ENCODE measurements at regions not wholly inside any gene's neighbourhood (a gene's known extent, or its start where the extent isn't known, plus 50 kb on each side); places are given as distances from the start of the nearest gene placed in this dataset.

DNA sequence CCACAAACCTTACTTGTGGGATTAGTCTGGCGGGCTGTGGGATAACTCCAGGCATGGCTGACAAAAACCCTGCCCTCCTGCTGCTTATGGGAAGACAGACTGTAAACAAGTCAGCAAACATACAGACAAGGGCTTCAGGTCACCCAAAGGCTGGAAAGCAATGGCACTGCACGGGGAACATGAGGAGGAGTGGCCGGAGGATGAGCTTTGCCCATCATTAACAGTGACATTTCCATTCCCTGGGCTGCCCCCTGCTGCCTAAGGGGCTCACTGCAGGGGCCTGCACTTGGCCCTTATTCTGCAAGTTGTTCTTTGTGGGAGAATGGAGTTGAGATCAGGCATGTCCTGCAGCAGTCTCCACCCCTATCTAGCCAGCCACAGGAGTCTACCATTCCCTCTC, 91.3 kb downstream of the UQCRFS1 start:
- intact Hi-C loops (cut with micrococcal nuclease; ENCODE audit: unreplicated experiment) = no loop called here
- peak; percentile 29 for DNase-seq
- peaks cover 26% of the 10 kb centered on the region for H3K4me1 Mint-ChIP-seq (ENCODE audit: low read depth, unreplicated experiment)
- no peaks in the 10 kb centered on the region for H3K27me3 Mint-ChIP-seq (ENCODE audit: unreplicated experiment)
- H3K36me3 Mint-ChIP-seq (ENCODE audit: insufficient read depth, unreplicated experiment) = no peaks in the 10 kb centered on the region
- no TSS peak for BruUV-seq (replicated peaks)
- H3K4me3 Mint-ChIP-seq (ENCODE audit: low read depth, unreplicated experiment) = no peak overlapping the region
- H3K27ac Mint-ChIP-seq (ENCODE audit: unreplicated experiment) = no peak overlapping the region
- CTCF ChIA-PET = interaction anchor here (1.0 kb wide), 1 partner anchor 243 kb away, joined by 7 read pairs; no protein-coding TSS in a partner anchor
- peaks cover 11% of the 10 kb centered on the region for H3K9me3 Mint-ChIP-seq (ENCODE audit: low read depth, unreplicated experiment)
- TF ChIP-seq, protein P1, sequence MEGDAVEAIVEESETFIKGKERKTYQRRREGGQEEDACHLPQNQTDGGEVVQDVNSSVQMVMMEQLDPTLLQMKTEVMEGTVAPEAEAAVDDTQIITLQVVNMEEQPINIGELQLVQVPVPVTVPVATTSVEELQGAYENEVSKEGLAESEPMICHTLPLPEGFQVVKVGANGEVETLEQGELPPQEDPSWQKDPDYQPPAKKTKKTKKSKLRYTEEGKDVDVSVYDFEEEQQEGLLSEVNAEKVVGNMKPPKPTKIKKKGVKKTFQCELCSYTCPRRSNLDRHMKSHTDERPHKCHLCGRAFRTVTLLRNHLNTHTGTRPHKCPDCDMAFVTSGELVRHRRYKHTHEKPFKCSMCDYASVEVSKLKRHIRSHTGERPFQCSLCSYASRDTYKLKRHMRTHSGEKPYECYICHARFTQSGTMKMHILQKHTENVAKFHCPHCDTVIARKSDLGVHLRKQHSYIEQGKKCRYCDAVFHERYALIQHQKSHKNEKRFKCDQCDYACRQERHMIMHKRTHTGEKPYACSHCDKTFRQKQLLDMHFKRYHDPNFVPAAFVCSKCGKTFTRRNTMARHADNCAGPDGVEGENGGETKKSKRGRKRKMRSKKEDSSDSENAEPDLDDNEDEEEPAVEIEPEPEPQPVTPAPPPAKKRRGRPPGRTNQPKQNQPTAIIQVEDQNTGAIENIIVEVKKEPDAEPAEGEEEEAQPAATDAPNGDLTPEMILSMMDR (IDR thresholded peaks at IDR 0.05; ENCODE audit: unreplicated experiment) = peak; percentile 59

DNA sequence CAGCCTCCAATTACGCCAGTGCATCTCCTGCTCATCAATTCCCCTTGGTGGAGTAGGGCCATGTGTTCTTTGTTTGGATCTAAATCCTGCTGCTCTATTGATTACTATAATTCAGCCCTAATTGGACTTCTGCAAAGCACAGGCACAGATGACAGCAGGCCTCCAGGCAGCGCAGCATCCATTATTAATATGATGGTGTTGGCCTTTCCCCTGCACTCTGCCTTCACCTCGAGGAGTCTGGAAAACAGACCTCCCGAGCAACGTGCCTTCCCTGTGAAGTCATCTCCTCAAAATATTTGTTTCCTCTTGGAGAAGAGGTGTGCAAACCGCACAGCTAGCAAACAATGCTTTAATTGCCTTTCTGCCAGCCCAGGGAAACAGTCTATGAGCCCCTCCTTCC, 92.5 kb downstream of the UQCRFS1 start:
- TF ChIP-seq, protein P1 (IDR thresholded peaks at IDR 0.05; ENCODE audit: unreplicated experiment) = no peak
- CTCF ChIA-PET = interaction anchor here (1.2 kb wide), 1 partner anchor 143 kb away, joined by 7 read pairs; no protein-coding TSS in a partner anchor
- Mint-ChIP-seq H3K36me3 (ENCODE audit: insufficient read depth, unreplicated experiment) (no peaks in the 10 kb centered on the region), H3K4me3 (ENCODE audit: low read depth, unreplicated experiment) (no peak overlapping the region), H3K4me1 (ENCODE audit: low read depth, unreplicated experiment) (peaks cover 26% of the 10 kb centered on the region), H3K27me3 (ENCODE audit: unreplicated experiment) (no peaks in the 10 kb centered on the region), H3K9me3 (ENCODE audit: low read depth, unreplicated experiment) (peaks cover 13% of the 10 kb centered on the region), H3K27ac (ENCODE audit: unreplicated experiment) (no peak overlapping the region)
- intact Hi-C loops (cut with micrococcal nuclease; ENCODE audit: unreplicated experiment) = no loop called here
- DNase-seq = peak; percentile 25
- BruUV-seq (replicated peaks) = no TSS peak

DNA sequence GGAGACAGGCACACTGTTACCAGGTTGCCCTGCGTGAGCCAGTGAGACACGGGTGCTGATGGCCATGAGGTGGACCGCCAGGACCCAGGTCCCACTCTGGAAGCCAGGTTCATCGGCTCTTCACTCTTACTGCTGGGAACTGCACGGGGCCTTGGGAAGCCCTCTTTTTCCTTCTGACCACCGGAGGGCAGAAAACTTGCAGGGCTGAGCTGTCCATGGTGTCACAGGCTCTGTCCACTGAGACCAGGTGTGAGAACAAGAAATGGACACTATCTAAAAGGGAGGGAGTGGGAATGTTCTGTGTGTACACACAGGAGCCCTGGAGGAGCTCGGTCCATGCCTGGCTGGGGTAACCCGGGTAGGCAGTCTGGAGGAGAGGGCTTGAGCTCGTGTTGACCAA, 93.4 kb downstream of the UQCRFS1 start:
- Mint-ChIP-seq H3K4me3 (ENCODE audit: low read depth, unreplicated experiment) (no peak overlapping the region), H3K36me3 (ENCODE audit: insufficient read depth, unreplicated experiment) (no peaks in the 10 kb centered on the region), H3K4me1 (ENCODE audit: low read depth, unreplicated experiment) (peaks cover 26% of the 10 kb centered on the region), H3K9me3 (ENCODE audit: low read depth, unreplicated experiment) (peaks cover 10% of the 10 kb centered on the region), H3K27me3 (ENCODE audit: unreplicated experiment) (no peaks in the 10 kb centered on the region), H3K27ac (ENCODE audit: unreplicated experiment) (no peak overlapping the region)
- no TSS peak for BruUV-seq (replicated peaks)
- peak; percentile 43 for DNase-seq
- intact Hi-C loops (cut with micrococcal nuclease; ENCODE audit: unreplicated experiment) = no loop called here
- CTCF ChIA-PET = interaction anchor here (0.6 to 1.2 kb wide), 2 partner anchors 144 to 246 kb away, joined by 3 to 7 read pairs; no protein-coding TSS in a partner anchor
- TF ChIP-seq, protein P1 (IDR thresholded peaks at IDR 0.05; ENCODE audit: unreplicated experiment) = peak; percentile 36

DNA sequence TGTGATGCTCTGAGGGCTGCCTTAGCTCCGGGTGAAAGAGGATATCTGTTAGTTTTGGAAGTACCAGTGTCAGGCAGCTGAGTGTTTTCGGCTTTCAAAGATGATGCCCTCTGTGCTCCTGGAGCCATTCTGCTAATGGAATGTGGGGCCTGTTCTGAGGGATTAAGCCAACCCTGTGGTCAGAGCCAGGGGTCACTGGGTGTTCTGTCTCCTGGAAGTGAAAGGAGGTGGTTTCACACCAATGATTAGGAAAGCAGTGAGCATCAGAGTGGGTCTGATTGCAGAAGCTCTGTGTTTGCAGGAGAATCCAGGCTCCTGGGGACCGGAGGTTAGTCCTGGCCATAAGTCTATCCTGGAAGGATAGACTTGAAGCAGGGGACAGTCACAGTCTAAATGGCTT, 94.6 kb downstream of the UQCRFS1 start:
- Mint-ChIP-seq H3K9me3 (ENCODE audit: low read depth, unreplicated experiment) (peaks cover 7% of the 10 kb centered on the region), H3K4me3 (ENCODE audit: low read depth, unreplicated experiment) (no peak overlapping the region), H3K36me3 (ENCODE audit: insufficient read depth, unreplicated experiment) (no peaks in the 10 kb centered on the region), H3K4me1 (ENCODE audit: low read depth, unreplicated experiment) (peaks cover 26% of the 10 kb centered on the region), H3K27ac (ENCODE audit: unreplicated experiment) (no peak overlapping the region), H3K27me3 (ENCODE audit: unreplicated experiment) (no peaks in the 10 kb centered on the region)
- no TSS peak for BruUV-seq (replicated peaks)
- TF ChIP-seq, protein P1 (IDR thresholded peaks at IDR 0.05; ENCODE audit: unreplicated experiment) = no peak
- DNase-seq = no peak
- intact Hi-C loops (cut with micrococcal nuclease; ENCODE audit: unreplicated experiment) = no loop called here
- CTCF ChIA-PET = no interaction called here

All from Calu3 (cell line).